HG02588 (cell line): ENCODE measurements at regions not wholly inside any gene's neighbourhood (a gene's known extent, or its start where the extent isn't known, plus 50 kb on each side); places are given as distances from the start of the nearest gene placed in this dataset.
"Not testable (repeated sequence)": the region's sequence is repeated elsewhere in the genome, so short reads cannot be mapped to it uniquely, and the experiment has no call there.

Experiments
- ATAC-seq: cut with Tn5 transposase; IDR thresholded peaks from one replicate; pipeline ENCODE4 v1.9.1; 2021; ENCODE audit warnings: mild to moderate bottlenecking, moderate library complexity; ENCODE audit not compliant: unreplicated experiment

DNA sequence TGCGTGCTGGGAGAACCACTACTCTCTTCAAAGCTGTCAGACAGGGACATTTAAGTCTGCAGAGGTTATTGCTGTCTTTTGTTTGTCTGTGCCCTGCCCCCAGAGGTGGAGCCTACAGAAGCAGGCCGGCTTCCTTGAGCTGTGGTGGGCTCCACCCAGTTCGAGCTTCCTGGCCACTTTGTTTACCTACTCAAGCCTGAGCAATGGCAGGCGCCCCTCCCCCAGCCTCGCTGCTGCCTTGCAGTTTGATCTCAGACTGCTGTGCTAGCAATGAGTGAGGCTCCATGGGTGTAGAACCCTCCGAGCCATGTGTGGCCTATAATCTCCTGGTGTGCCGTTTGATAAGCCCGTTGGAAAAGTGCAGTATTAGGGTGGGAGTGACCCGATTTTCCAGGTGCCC is 542.5 kb upstream of the KLF4 start:
- not testable (repeated sequence) for ATAC-seq

DNA sequence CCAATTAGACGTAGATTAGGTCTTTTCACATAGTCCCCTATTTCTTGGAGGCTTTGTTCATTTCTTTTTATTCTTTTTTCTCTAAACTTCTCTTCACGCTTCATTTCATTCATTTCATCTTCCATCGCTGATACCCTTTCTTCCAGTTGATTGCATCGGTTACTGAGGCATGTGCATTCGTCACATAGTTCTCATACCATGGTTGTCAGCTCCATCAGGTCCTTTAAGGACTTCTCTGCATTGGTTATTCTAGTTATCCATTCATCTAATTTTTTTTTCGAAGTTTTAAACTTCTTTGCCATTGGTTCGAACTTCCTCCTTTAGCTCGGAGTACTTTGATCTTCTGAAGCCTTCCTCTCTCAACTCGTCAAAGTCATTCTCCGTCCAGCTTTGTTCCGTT is 541.7 kb upstream of the KLF4 start:
- not testable (repeated sequence) for ATAC-seq

DNA sequence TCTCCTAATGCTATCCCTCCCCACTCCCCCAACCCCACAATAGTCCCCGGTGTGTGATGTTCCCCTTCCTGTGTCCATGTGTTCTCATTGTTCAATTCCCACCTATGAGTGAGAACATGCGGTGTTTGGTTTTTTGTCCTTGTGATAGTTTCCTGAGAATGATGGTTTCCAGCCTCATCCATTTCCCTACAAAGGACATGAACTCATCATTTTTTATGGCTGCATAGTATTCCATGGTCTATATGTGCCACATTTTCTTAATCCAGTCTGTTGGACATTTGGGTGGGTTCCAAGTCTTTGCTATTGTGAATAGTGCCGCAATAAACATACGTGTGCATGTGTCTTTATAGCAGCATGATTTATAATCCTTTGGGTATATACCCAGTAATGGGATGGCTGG is 537.1 kb upstream of the KLF4 start:
- ATAC-seq, result not testable (repeated sequence)

DNA sequence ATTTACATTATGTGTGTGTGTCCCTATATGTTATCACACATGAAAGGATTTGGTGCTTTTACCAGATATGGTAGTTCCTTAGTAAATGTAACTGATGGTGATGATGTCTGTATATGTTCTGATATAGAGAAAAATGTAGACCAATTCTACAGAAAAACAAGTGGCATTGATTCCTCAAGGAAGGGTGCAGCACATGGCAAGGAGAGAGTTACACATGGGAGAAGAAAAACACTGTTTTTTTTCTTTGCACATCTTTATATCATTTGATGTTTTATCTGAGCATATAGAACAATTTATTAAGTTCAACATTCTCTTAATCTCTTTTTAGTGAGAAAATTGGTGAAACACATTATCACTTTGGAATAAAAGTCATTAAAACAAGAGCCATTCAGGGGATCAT is 535.0 kb upstream of the KLF4 start:
- no peak for ATAC-seq

DNA sequence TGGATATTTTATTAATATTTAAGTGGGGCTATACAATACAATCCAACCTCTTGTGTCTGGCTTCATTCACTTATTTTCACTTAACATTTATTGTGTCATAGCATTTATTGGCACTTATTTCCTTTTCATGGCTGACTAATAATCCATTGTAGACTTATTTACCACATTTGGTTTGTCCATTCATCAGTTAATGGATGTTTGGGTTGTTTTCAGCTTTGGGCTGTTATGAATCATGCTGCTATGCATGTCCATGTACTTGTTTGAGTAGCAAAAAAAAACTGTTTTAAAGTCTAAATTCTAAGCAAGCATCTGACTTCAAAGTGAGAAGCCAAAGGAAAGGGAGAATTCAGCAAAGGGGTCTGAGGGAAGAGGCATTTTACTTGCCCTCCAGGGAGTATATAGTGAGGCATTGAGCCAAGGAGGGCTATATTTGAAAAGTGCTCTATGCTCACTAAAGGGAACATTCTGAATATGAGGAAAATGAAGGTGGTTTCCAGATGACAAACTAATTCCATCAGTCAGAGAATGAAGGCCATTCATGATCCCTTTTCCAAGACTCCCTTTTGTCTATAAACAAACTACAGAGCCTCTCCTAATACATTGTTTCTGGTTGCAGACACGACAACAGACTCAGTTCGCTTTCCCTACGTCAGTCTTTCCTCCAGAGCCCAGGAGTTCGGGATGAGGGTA is 532.8 kb upstream of the KLF4 start:
- no peak for ATAC-seq

DNA sequence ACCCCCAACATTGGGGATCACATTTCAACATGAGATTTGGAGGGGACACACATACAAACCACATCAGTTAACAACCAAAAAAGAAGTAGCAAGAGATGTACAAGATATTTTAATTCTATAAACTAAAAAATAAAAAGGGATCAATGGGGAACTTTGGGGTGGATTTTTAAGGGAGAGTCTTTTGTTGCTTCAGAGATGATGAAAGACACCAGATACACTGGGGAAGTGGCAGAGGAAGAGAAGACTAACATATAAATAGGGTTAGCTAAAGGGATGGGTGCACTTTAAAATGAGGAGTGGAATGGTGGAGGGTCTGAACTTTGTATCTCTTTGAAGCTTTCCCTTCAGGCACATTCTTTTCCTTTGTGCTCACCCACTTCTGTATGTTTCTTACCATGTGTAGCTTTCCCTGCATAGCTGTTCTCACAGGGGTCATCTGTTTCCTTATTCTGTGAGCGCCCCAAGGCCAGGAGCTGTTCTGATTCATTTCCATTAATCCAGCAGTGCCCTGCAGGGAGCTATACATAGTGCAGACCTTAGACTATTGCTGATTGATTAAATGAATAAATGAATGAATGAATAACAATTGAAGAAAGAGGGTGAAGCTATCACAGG is 531.6 kb upstream of the KLF4 start:
- no peak for ATAC-seq

DNA sequence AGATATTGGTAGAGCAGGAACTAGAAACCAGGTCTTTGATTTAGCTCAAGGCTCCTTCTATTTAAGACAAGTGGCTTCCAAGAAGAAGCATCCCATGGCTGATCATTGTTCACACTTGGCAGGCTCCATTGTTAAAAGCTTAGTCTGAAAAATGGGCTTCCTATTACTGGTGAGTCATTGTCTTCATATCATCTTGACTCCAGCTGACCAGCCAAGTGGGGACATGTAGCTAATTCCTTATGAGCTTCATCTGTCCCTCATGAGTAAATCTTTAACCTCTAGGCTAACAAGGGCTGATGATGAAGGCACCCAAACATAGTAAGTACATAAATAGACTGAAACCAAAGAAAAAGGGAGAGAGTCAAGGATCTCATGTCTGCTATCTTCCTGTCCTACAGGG is 530.3 kb upstream of the KLF4 start:
- no peak for ATAC-seq

DNA sequence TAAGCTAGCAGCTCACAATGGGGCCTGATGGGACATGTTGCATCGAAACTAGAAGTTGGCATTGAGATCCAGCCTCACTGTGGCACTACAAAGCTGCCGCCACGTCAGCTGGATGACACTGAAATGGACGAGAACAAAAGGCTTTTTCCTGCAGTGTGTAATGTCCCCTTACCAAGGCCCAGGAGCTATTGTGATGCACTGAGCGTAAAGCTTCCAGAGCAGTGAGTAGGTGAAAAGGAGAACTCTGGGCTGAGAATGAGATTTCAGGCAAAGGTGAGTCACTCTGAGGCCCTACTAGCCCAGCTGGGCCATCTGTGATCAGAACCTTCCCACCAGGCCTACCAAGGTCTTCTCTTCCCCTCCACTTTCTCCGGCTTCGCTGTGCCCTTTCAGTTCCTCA is 528.1 kb upstream of the KLF4 start:
- ATAC-seq, result no peak

DNA sequence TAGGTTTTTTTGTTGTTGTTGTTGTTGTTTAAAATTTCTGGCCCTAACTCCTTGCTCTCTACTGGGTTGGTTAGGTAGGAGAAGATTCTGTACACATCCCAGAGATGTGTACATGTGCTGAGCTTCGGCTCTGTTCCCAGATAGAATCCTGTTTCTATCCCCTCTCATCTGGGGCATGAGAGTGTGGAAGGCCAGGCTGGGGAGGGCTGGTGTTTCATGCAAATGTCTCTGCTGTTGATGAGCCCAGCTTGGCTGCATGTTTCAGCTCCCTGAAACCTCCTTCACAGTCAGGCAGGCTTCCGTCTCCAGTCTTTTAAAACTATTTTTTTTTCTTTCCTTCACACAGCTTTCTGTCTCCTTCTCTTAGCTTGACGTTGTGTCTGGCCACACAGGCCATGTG is 526.9 kb upstream of the KLF4 start:
- no peak for ATAC-seq

DNA sequence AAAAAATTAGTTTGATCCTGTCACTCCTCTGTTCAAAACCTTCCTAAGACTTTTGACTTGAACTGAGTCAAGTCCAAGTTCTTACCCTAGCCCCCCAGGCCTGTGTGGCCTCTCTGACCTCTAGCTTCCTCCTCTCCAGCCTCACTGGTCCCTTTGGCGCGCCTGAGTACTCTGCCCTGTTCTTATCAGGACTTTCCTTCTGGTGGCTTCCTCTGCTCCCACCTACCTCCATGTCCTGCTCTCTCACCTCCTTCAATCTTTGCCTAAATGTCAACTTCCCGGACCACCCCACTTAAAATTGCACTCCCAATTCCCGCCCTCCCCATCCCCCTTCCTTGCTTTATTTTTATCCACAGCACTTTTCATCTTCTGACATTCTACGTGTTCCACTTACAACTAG is 526.1 kb upstream of the KLF4 start:
- no peak for ATAC-seq

DNA sequence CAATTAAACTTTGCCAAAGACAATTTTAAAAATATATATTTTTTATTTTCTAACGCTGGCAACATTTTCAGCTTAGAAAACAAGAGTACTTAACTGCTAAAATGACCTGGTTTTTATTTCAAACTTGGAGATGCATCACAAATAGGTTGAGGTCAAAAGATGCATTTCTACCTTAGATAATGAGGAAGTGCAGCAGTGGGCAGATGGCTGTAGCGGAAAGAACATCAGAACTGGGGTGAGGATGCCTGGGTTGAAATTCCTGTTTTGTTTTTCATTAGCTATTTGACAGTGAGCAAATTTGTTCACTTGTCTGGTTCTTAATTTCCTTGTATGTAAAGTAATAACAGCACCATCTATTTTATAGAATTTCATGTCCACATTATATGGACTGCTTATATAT is 524.8 kb upstream of the KLF4 start:
- ATAC-seq, result no peak

DNA sequence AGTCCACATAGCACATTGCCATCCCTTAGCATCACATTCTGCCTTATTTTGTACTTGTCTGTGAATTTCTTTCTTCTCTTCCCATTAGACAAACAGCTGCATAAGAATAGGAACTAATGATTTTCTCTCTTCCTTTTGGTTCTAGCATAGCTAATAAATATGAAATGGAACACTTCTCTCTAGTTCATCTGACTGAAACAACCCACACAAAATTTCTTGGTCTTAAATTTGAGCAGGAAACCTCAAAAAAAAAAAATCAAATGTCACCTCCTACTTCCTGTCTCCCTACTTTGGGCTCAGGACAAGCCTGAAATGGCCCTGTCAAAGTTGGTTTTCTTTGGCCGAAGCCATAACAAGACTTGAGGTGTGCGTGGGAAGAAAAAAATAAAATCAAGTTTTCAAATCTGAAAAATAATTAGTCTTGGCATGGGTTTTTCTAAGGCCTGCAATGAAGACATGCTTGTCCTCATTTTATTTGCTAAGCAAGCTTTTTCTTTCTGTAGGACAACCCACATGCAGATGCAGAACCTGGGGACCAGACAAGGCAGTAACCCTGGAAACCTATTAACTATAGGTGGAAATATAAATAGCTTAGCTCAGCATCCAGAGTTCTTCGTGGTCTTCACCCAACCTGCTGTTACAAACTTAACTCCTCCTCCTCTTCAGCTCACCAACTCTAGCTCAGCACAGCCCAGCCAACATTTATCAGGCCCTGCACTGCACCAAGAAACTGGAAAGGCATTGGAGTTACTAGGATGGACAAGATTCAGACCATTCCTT is 523.5 kb upstream of the KLF4 start:
- no peak for ATAC-seq

DNA sequence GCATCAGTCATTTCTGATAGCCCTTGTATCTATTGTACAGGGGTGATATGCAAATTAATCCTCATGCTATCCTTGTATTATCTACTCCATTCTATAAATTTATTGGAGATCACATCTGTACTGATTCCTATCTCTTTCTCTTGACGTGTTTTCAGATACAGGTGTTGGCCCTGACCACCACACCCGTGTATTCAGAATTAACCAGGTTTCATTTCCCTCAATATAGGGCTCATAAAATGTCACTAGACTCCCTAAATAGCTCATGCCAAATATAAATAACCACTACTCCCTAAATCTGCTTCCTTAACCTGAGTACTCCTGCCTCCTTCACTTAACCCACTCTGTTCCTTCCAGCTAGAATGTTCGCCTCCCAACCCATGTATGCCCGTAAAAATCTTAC is 522.8 kb upstream of the KLF4 start:
- ATAC-seq, result no peak

DNA sequence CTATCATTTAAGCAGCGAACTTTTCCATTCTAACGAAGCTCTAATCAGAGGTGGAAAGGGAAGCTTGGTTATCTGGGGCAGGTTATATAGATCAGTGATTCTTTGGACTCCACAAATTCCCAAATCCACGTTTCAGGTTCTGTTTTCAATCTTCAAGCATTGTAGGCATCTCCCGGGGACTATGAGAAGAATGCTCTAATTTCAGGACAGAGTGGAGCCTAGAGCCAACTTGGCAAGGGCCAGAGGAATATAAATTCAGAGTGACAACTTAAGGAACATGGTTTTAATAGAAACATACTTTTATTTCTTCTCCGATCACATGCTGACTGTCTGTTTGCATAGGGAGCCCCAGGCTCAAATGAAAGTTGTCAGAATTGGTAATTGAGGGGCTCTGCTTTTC is 514.0 kb upstream of the KLF4 start:
- no peak for ATAC-seq

DNA sequence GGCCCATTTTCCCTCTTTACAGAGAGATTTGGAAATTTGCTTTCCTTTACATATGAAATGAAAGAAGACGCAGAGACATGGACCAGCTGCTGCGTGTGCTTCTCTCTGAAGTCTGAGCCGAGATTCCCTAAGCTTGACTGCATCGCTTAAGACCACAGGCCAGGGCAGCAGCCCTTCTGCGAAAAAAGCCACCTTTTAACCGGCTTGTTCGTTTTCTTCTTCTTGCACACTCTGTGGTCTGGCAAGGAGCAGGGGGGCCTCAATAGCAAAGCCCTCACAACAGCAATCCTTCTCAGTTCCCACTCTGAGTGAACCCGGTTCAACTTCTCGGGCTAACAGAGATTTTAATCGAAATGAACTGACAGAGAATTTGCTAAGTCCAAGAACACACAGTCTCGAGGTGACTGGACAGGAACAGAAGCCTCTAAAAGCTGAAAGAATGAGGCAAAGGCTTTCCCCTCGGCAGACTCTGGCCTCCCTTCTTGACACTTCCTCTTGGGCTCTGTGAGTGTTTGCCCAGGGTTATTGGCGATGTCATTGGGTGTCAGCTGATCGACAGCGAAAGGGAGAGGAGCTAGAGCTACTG is 512.9 kb upstream of the KLF4 start:
- ATAC-seq, result no peak

DNA sequence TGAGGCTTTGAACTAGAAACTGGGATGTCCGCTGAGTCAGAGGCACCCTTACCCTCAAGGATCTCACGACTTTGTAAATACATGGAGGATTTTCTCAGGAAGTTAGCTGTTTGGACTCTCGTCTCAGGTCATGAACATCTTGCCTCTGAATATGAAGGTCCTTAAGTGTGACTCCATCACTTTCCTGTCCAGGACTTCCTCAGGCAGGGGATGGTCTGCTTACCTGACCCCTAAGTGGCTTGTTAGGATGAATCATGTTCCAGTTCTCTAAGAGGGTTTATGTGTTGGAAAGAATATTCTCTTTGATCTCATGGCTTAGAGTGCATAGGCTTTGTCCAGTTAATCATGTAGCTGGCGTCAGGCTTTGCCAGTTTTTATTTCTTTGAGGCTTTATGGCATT is 511.7 kb upstream of the KLF4 start:
- ATAC-seq, result no peak

DNA sequence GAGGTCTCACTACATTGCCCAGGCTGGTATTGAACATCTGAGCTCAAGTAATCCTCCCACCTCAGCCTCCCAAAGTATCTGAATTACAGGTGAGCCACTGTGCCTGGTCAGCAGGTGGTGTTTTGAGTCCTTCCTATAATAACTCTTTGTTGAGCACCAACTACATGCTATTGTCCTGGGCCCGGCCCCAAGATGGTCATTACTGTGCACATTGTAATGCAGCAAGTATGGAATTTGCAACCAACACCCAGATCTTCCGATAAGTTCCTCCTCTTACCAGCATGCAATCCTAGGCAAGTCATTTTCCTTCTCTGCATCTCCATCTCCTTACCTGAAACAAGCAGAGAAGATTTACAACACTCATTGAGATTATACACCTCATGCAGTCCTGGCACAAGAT is 510.3 kb upstream of the KLF4 start:
- no peak for ATAC-seq

DNA sequence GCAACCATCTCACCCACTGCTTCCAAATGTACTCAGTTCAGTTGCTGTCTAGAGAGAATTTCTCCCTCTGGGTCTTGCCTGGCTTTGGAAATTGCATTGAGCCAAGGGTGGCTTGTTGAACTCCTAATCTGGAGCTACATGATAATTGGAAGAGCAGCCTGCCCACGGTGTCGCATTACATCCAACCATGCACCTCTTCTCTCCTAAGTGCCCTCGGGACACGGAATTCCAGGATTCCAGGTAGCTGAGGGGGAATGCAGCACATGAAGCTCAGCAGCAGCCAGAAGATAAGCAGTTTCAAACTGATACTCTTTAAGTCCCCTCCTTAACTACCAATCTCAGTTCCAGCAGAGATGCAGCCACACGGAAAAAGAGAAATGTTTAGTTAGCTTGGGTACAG is 509.4 kb upstream of the KLF4 start:
- ATAC-seq, result no peak

DNA sequence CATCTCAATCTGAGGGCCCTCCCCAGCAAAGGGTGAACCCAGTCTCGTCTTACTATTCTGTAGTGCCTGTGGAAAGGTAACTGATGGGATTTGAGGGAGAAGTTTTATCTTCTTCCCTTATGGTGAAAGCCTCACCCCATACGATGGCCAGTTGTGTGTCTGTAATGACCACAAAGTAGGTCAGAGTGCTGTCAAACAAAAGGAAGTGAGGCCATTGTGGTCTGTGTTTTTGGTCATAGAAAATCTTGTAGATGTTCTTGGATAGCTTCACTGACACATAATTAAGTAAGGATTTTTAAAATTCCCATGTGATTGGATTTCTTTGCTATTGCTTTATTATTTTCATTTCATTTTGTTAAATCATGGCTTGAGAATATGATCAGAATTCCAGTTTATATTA is 505.1 kb upstream of the KLF4 start:
- no peak for ATAC-seq

DNA sequence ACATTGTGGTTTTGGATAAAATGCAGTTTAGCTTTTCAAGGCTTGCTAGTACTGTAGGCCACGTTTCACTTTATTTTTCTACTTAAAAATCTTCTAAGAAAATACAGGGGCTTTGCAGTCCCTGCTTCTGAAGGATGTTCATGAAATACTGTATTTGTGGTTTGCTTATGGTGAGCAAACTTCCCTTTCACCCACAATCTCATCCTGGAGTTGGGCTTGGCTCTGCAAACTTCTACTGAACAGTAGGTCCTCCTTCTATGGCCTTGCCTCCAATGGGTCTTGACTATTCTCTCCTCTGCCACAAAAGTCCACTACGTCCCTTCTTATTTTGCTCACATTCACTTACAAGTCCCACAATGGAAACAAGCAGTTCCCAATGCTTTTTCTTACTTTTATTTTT is 502.7 kb upstream of the KLF4 start:
- ATAC-seq, result no peak

DNA sequence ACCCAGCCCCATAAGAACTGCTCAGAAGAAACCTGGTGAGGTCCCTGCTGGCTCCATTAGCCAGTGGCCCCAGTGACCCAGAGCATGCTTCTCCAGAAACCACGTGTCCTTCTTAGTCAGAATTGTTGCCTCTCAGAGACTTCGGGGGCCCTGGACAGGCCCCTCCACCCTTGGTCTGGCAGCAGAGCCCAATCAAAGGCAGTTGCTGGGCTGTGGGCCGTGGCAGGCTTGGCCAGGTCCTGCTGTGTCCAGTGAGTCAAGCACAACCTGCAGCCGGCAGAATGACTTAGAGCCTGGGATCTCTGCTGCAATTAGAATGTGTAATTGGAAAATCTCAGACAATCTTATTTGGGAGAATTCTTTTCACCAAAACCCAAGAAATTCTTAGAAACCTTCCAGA is 502.0 kb upstream of the KLF4 start:
- ATAC-seq, result no peak

DNA sequence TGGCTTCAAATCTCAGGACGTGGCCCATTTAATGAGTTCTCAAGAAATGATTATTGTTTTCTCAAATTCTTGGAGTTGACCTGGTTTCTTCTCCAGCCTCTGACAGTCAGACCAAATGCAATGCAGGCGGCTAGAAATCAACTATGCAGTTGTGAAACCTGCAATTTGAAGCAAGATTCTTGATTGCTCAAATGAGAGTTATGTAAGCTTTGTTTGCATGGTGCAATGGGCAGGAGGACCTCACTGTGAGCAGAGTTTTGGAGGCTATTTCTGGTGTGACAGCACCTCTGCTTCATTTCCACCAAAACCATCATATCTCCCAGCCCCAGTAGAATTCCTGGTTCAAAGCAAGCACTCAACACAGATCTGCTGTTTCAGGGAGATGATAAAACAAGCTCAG is 500.0 kb upstream of the KLF4 start:
- no peak for ATAC-seq
